ENCODE measurements at regions not wholly inside any gene's neighbourhood (a gene's known extent, or its start where the extent isn't known, plus 50 kb on each side); places are given as distances from the start of the nearest gene placed in this dataset.

- H3K36me3 Mint-ChIP-seq, result peaks cover 3% of the 10 kb centered on the region
- peaks cover 4 to 7% (median 7%) of the 10 kb centered on the region in 3 donors for H3K4me1 Mint-ChIP-seq
- no peak overlapping the region for H3K27ac Mint-ChIP-seq
These were observed 55.3 kb upstream of the C7orf33 start for GRCh38 chr7:148535217-148535616.

GRCh38 chr7:148537435-148537834 lies 53.1 kb upstream of the C7orf33 start:
- Mint-ChIP-seq H3K4me1 (peaks cover 4 to 7% (median 7%) of the 10 kb centered on the region in 3 donors), H3K9me3 (no peaks in the 10 kb centered on the region), H3K4me3 (no peak overlapping the region), H3K27ac (no peak overlapping the region), H3K36me3 (peaks cover 2% of the 10 kb centered on the region), H3K27me3 (peaks cover 4% of the 10 kb centered on the region)

More at GRCh38 chr7:148535217-148535616, 55.3 kb upstream of the C7orf33 start:
- H3K9me3 Mint-ChIP-seq, result no peaks in the 10 kb centered on the region
- H3K4me3 Mint-ChIP-seq, result peak overlapping the region in 3 of 4 donors; percentile 55 to 73 (median 56)
- H3K27me3 Mint-ChIP-seq, result peaks cover 7% of the 10 kb centered on the region

- H3K27me3 Mint-ChIP-seq, result peaks cover 3% of the 10 kb centered on the region
- H3K4me3 Mint-ChIP-seq, result no peak overlapping the region
- peaks cover 2 to 5% (median 4%) of the 10 kb centered on the region in 3 donors for H3K4me1 Mint-ChIP-seq
- no peaks in the 10 kb centered on the region for H3K9me3 Mint-ChIP-seq
- H3K27ac Mint-ChIP-seq, result no peak overlapping the region
- H3K36me3 Mint-ChIP-seq, result peaks cover 2% of the 10 kb centered on the region
These were observed 50.4 kb upstream of the C7orf33 start for GRCh38 chr7:148540041-148540738.
